ENCODE measurements at regions not wholly inside any gene's neighbourhood (a gene's known extent, or its start where the extent isn't known, plus 50 kb on each side); places are given as distances from the start of the nearest gene placed in this dataset.

DNA sequence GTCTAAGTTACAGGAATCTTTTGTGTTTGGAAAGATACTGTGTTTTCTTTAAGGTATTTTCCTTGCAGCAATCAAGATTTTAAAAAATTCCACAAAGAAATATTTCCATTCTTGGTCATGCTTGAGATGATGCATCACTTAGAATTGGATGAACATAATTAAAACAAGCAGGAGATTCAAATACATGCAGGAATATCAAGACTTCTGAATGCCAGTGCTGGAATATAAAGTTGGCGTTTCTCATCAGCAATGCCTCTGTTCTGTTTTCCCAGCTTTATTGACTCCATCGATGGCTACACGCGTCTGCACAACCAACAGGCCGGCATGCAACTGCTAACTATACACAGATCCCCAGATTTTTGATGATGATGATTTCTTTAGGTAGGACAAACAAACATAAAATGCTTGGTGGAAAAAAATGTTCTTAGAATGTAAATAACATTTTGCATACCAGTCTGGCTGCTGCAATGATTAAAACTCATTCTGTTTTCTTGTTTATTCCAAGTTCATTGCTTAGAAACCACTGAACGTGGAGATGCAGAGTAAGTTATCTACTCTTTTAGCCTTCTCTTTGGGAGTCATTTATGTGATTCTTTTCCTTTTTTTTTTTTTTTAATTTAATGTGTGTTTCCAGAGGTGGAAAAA lies 91.3 kb upstream of the FAM171A1 start:
- Histone ChIP-seq H3K27me3 (replicated peaks; ENCODE audit: control insufficient read depth, insufficient read depth, low read length) (no peaks in the 10 kb centered on the region), H3K4me3 (replicated peaks; ENCODE audit: low read depth, low read length) (no peak overlapping the region), H3K36me3 (ENCODE audit: control insufficient read depth, insufficient read depth, low read length) (no peaks in the 10 kb centered on the region)
- TF ChIP-seq, protein P1, sequence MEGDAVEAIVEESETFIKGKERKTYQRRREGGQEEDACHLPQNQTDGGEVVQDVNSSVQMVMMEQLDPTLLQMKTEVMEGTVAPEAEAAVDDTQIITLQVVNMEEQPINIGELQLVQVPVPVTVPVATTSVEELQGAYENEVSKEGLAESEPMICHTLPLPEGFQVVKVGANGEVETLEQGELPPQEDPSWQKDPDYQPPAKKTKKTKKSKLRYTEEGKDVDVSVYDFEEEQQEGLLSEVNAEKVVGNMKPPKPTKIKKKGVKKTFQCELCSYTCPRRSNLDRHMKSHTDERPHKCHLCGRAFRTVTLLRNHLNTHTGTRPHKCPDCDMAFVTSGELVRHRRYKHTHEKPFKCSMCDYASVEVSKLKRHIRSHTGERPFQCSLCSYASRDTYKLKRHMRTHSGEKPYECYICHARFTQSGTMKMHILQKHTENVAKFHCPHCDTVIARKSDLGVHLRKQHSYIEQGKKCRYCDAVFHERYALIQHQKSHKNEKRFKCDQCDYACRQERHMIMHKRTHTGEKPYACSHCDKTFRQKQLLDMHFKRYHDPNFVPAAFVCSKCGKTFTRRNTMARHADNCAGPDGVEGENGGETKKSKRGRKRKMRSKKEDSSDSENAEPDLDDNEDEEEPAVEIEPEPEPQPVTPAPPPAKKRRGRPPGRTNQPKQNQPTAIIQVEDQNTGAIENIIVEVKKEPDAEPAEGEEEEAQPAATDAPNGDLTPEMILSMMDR (IDR thresholded peaks at IDR 0.05; ENCODE audit: insufficient read depth, low read length, poor library complexity, severe bottlenecking) = no peak
- DNase-seq (ENCODE audit: extremely low read depth, insufficient read length) = no peak

DNA sequence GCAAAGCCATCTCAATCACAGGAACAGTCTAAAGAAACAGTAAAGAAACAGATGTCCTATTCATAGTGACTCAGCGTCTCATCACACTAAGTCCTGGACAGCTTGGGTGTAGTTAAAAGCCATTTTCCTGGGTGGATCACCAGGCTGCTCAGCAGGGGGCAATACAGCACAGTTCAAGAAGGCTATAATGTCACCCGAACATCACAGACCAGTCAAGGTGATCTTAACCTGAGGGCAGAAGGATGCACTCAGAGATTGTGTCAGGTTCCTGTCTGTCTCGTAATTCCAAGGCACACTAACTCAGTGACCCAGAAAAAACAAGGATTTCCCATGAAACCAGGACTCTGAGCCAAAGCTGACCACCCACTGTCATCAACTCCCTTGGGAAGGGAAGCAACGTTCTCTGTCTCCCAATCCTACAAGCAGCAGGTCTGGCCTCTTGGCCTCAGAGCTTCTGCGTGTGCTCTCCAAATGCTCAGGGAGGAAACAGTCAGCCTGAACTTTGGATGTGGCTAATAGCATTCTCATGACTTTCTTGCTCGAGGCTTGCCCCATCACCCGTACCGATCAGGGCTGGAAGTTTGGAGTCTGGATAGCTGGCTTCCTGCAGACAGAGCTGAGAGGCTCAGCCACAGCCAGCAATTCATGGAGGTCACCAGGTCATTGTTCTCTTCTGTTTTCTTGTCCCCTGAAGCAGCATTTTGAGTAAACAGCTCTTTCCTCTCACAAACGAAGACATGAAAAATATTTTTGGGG lies 90.4 kb upstream of the FAM171A1 start:
- DNase-seq (ENCODE audit: extremely low read depth, insufficient read length) = no peak

DNA sequence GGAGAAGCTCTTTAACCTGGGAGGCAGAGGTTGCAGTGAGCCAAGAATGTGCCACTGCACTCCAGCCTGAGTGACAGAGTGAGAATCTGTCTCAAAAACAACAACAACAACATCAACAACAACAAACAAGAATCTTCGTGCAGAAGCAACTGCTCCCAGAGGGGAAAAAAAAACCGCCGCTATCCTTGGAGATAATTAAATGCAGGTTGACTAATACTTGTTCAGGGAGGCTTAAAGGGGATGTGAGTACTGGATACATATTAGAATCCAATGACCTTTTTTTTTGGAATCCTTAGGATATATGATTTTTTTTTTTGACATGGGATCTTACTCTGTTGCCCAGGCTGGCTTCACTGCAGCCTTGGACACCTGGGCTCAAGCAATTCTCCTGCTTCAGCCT lies 89.6 kb upstream of the FAM171A1 start:
- Histone ChIP-seq H3K27me3 (replicated peaks; ENCODE audit: control insufficient read depth, insufficient read depth, low read length) (no peaks in the 10 kb centered on the region), H3K4me3 (replicated peaks; ENCODE audit: low read depth, low read length) (no peak overlapping the region), H3K36me3 (ENCODE audit: control insufficient read depth, insufficient read depth, low read length) (no peaks in the 10 kb centered on the region)
- TF ChIP-seq, protein P1 (IDR thresholded peaks at IDR 0.05; ENCODE audit: insufficient read depth, low read length, poor library complexity, severe bottlenecking) = no peak
- DNase-seq (ENCODE audit: extremely low read depth, insufficient read length) = no peak

More for the DNA sequence above, 90.4 kb upstream of the FAM171A1 start:
- Histone ChIP-seq H3K4me3 (replicated peaks; ENCODE audit: low read depth, low read length) (no peak overlapping the region), H3K27me3 (replicated peaks; ENCODE audit: control insufficient read depth, insufficient read depth, low read length) (no peaks in the 10 kb centered on the region), H3K36me3 (ENCODE audit: control insufficient read depth, insufficient read depth, low read length) (no peaks in the 10 kb centered on the region)
- TF ChIP-seq, protein P1 (IDR thresholded peaks at IDR 0.05; ENCODE audit: insufficient read depth, low read length, poor library complexity, severe bottlenecking) = no peak

DNA sequence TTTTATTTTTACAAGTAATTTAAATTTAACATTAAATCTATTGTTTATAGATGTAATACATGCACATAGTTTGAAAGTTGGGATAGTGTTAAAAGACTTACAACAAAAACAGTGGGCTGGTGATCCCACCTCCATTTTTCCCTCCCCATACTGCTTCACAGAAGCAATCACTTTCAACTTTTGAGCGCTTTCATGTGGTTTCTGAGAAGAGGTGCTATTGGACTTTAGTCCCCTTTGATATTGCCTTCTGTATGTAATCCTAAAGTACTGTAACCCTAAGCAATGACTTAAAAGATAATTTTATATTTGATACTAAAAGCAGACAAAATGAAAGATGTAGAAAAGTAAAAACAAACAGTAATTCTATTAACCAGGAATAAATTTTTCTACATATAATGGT lies 88.1 kb upstream of the FAM171A1 start:
- no peak for DNase-seq (ENCODE audit: extremely low read depth, insufficient read length)
- Histone ChIP-seq H3K4me3 (replicated peaks; ENCODE audit: low read depth, low read length) (no peak overlapping the region), H3K27me3 (replicated peaks; ENCODE audit: control insufficient read depth, insufficient read depth, low read length) (no peaks in the 10 kb centered on the region), H3K36me3 (ENCODE audit: control insufficient read depth, insufficient read depth, low read length) (no peaks in the 10 kb centered on the region)
- TF ChIP-seq, protein P1 (IDR thresholded peaks at IDR 0.05; ENCODE audit: insufficient read depth, low read length, poor library complexity, severe bottlenecking) = no peak

DNA sequence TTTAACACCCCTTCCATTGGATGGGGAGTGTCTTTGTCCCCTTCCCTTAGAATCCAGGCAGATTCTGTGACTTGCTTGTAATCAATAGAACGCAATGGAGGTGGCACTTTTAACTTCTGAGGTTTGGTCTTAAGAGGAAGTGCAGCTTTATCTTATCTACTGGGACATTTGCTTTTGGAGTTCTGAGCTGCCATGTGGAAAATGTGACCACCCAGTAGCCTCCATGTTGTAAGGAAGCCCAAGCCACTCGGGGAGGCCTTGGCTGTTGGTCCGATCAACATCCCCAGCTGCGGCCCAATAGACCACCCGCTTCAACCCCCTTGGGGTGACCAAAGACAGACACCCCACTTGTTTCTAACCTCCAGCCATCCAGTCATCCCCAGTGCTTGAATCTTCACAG lies 86.3 kb upstream of the FAM171A1 start:
- Histone ChIP-seq H3K27me3 (replicated peaks; ENCODE audit: control insufficient read depth, insufficient read depth, low read length) (no peaks in the 10 kb centered on the region), H3K36me3 (ENCODE audit: control insufficient read depth, insufficient read depth, low read length) (no peaks in the 10 kb centered on the region), H3K4me3 (replicated peaks; ENCODE audit: low read depth, low read length) (no peak overlapping the region)
- TF ChIP-seq, protein P1 (IDR thresholded peaks at IDR 0.05; ENCODE audit: insufficient read depth, low read length, poor library complexity, severe bottlenecking) = no peak
- no peak for DNase-seq (ENCODE audit: extremely low read depth, insufficient read length)
